BLaER1 (cell line): ENCODE measurements at regions not wholly inside any gene's neighbourhood (a gene's known extent, or its start where the extent isn't known, plus 50 kb on each side); places are given as distances from the start of the nearest gene placed in this dataset.

Experiments
- H3K27ac ChIP-seq: shearing (Covaris generic); formaldehyde crosslinking; 2 replicates; pipeline ENCODE4 v1.8.1; 2022
- H3K27me3 ChIP-seq: shearing (Covaris generic); formaldehyde crosslinking; 2 replicates; pipeline ENCODE4 v1.8.1; 2022
- H3K36me3 ChIP-seq: shearing (Covaris generic); formaldehyde crosslinking; 2 replicates; pipeline ENCODE4 v1.8.1; 2022
- H3K4me1 ChIP-seq: shearing (Covaris generic); formaldehyde crosslinking; 2 replicates; pipeline ENCODE4 v1.8.1; 2022
- H3K4me2 ChIP-seq: shearing (Covaris generic); formaldehyde crosslinking; 2 replicates; pipeline ENCODE4 v1.8.1; 2022
- H3K4me3 ChIP-seq: shearing (Covaris generic); formaldehyde crosslinking; 2 replicates; pipeline ENCODE4 v1.8.1; 2022
- H3K9ac ChIP-seq: shearing (Covaris generic); formaldehyde crosslinking; 2 replicates; pipeline ENCODE4 v1.8.1; 2022
- H3K9me3 ChIP-seq: shearing (Covaris generic); formaldehyde crosslinking; 2 replicates; pipeline ENCODE4 v1.8.1; 2022
- H4K20me1 ChIP-seq: shearing (Covaris generic); formaldehyde crosslinking; 2 replicates; pipeline ENCODE4 v1.8.1; 2022
- Cebpa-rat ChIP-seq: shearing (Covaris generic); IDR thresholded peaks from 2 replicates; pipeline ENCODE4 v1.8.1; 2022

DNA sequence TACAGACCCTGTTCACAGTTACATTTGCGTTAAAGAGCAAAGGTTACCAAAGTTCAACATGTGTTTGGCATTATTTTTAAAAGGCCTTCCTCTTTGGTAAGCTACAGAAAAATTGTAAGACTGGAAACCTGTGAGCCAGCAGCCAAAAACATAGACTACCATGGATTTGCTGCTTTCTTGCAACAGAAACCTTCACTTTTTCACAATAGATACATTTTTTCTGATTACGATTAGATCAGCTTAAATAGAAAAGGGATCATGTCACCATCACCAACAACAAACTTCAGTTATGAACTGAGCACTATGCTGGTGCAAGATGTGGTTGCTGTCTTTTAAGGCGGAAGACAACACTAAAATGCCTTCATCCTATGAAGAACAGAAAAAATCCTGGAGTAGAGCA is 112.3 kb upstream of the MARCKS start:
- TF ChIP-seq Cebpa-rat: no peak
- Histone ChIP-seq H3K9ac (no peak overlapping the region), H3K4me2 (no peak overlapping the region), H3K36me3 (no peaks in the 10 kb centered on the region), H4K20me1 (no peaks in the 10 kb centered on the region), H3K9me3 (no peaks in the 10 kb centered on the region), H3K4me1 (no peaks in the 10 kb centered on the region), H3K27me3 (no peaks in the 10 kb centered on the region), H3K4me3 (no peak overlapping the region), H3K27ac (no peak overlapping the region)

DNA sequence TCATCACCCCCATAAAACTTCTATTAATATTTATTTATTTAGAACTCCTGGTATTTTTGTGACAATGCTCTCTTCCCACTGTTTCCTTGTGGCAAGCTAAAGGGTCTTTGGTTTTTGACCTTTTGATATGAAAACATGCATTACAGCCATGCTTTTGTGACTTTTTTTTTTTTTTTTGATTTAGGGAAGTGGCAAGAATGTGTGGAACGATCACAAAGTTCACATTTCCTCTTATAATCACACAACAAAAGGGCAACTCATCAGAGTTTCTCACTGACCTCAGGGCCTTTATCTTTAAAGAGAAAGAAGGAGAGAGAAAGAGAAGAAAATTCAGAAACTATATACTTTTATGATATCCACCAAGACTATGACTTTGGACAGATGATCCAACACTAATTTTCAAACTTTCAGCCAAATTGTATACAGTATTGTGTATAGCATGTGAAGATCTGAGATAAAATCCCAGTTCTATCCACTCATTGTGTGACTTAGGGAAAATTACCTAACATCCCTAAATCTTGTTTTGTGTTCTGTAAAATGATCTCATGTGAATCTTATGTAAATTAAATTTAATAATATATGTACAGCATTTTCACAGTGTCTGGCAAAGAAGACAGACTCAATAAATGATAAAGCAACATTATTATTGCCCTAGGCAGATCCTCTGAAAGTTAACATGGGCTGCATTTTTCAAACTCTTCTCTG is 106.8 kb upstream of the MARCKS start:
- no peak overlapping the region for H3K4me2 ChIP-seq
- no peak for TF ChIP-seq Cebpa-rat
- no peaks in the 10 kb centered on the region for H3K27me3 ChIP-seq
- H3K9me3 ChIP-seq: no peaks in the 10 kb centered on the region
- H3K36me3 ChIP-seq: no peaks in the 10 kb centered on the region
- no peak overlapping the region for H3K4me3 ChIP-seq
- H3K4me1 ChIP-seq: peaks cover 4% of the 10 kb centered on the region
- no peaks in the 10 kb centered on the region for H4K20me1 ChIP-seq
- no peak overlapping the region for H3K27ac ChIP-seq
- H3K9ac ChIP-seq: no peak overlapping the region

DNA sequence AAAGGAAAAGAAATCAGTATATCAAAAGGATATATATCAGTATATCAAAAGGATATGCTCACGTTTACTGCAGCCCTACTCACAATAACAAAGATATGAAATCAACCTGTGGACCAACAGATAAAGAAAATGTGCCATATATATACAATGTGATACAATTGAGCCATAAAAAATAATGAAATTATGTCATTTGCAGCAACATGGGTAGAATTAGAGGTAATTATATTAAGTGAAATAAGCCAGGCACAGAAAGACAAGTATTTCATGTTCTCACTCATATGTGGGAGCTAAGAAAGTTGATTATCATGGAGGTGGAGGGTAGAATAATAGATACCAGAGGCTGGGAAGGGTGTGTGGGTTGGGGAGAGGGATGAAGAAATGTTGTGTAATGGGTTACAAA is 102.9 kb upstream of the MARCKS start:
- H3K4me1 ChIP-seq: peaks cover 13% of the 10 kb centered on the region
- no peak for TF ChIP-seq Cebpa-rat

DNA sequence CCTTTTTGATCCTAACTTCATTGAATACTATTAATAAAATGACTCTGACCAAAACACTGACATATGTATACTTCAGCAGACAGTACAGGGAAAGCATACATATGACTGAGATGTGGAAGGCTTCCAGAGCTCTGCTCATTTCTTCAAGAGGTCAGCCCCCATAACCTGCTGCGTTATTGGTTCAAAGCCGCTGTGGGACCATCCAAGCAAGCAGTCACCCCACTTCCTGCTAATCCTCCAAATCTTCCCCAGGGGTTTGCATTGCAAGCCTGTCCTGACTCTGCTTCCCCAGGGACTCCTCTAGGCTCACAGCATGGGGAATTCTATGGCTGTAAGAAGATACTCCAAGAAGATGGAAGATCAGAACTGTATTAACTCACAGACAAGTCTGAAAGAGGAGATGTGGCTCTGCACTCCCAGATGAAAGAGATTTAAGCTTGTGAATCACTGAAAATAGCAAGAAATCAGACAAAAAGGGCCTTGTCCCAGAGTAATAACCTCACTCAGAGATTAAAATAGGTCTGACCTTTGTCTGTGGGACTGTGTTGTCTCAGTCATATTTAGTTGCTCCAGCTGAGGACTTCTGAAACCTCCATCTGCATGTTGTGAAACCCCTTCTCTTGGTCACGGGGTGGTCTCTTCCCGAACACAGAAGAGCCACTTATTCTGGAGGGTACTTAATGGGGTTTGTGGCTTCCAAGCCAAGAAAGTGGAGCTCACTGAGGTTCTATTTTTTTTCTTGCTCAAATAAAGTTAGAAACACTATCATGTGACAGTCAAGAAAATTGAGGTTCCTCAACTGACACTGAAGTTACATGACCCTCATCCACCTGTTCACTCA is 101.5 kb upstream of the MARCKS start:
- Histone ChIP-seq H3K9ac (no peak overlapping the region), H3K9me3 (no peaks in the 10 kb centered on the region), H4K20me1 (no peaks in the 10 kb centered on the region), H3K4me1 (peaks cover 13% of the 10 kb centered on the region), H3K27me3 (no peaks in the 10 kb centered on the region), H3K4me3 (no peak overlapping the region), H3K36me3 (no peaks in the 10 kb centered on the region), H3K4me2 (peak overlapping the region; percentile 55), H3K27ac (no peak overlapping the region)
- no peak for TF ChIP-seq Cebpa-rat

More for the DNA sequence above, 102.9 kb upstream of the MARCKS start:
- Histone ChIP-seq H3K27me3 (no peaks in the 10 kb centered on the region), H3K4me2 (no peak overlapping the region), H3K9me3 (no peaks in the 10 kb centered on the region), H4K20me1 (no peaks in the 10 kb centered on the region), H3K9ac (no peak overlapping the region), H3K27ac (no peak overlapping the region), H3K36me3 (no peaks in the 10 kb centered on the region), H3K4me3 (no peak overlapping the region)

DNA sequence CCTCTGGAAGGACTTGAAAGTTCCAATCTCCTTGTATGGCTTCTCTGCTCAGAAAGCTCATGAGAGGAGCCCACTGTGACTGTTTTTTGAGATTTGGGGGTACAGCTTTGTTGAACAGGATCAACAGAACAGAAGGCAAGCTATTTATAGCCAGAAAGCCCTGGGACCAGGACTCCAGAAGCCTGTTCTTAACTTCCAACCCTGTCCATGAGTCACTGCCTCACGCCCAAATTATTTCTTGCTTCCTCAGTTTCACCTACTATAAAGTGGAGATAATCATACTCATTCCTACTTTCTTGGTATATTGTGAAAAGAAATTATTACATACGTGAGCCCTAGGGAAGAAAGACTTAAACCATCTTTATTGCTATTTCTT is 100.9 kb upstream of the MARCKS start:
- no peak for TF ChIP-seq Cebpa-rat
- Histone ChIP-seq H3K4me1 (peaks cover 13% of the 10 kb centered on the region), H3K4me2 (0 out of 2 replicates have a peak overlapping the region, but pooled peaks have one; percentile 55)

DNA sequence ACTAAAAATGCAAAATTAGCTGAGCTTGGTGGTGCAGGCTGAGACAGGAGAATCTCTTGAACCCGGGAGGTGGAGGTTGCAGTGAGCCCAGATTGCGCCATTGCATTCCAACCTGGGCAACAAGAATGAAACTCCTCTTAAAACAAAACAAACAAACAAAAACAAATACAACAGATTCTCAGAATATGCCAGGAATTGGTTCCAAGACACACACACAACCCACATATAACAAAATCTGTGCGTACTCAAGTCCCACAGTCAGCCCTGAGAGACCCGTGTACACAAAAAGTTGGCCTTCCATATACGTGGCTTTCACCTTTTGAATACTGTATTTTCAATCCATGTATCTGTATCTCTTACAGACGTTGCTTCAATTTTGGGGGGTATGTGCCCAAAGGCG is 98.9 kb upstream of the MARCKS start:
- Histone ChIP-seq H3K9me3 (no peaks in the 10 kb centered on the region), H3K27ac (no peak overlapping the region), H4K20me1 (no peaks in the 10 kb centered on the region), H3K4me2 (no peak overlapping the region), H3K4me3 (no peak overlapping the region), H3K9ac (no peak overlapping the region), H3K27me3 (no peaks in the 10 kb centered on the region), H3K36me3 (no peaks in the 10 kb centered on the region), H3K4me1 (peaks cover 13% of the 10 kb centered on the region)
- no peak for TF ChIP-seq Cebpa-rat

More for the DNA sequence above, 100.9 kb upstream of the MARCKS start:
- H3K9ac ChIP-seq: no peak overlapping the region
- no peaks in the 10 kb centered on the region for H3K27me3 ChIP-seq
- no peak overlapping the region for H3K27ac ChIP-seq
- no peaks in the 10 kb centered on the region for H4K20me1 ChIP-seq
- H3K4me3 ChIP-seq: no peak overlapping the region
- H3K9me3 ChIP-seq: no peaks in the 10 kb centered on the region
- no peaks in the 10 kb centered on the region for H3K36me3 ChIP-seq

DNA sequence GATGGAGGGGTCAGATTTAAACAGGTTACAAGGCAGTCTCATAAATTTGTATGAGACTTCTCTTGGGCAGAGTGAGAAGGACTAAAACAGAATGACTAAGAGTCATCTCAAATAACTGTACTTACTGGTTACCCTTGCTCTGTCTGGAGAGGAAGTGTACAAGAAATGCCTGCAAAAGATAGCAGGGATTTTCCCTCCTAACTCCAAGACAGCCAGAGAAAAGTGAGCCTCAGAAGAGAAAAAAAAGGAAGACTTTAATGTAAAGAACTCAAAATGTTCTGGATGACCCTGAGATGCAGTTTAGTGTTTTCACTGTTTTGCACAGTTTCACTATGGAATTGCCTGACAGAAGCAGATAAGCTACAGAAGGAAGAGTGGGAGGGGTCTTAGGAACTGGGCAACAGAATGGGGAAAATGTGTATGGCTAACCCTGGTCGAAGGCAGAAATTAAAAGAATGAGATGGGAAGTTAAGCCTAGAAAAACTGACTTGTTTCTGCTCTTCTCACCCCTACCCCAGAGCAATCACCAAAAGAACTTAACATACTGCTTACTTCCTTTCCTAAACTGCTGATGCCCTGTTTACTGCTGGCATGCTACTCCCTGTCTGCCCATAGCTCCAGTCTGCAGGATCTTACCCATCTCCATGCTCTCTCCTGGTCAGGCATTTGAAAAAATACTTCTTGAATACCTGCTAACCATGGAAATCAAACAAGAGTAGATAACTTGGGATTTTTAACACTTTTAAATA is 98.1 kb upstream of the MARCKS start:
- Histone ChIP-seq H3K9ac (no peak overlapping the region), H4K20me1 (no peaks in the 10 kb centered on the region), H3K9me3 (no peaks in the 10 kb centered on the region), H3K36me3 (no peaks in the 10 kb centered on the region), H3K27me3 (no peaks in the 10 kb centered on the region), H3K4me1 (peaks cover 13% of the 10 kb centered on the region), H3K4me2 (no peak overlapping the region), H3K4me3 (no peak overlapping the region), H3K27ac (no peak overlapping the region)
- TF ChIP-seq Cebpa-rat: no peak

DNA sequence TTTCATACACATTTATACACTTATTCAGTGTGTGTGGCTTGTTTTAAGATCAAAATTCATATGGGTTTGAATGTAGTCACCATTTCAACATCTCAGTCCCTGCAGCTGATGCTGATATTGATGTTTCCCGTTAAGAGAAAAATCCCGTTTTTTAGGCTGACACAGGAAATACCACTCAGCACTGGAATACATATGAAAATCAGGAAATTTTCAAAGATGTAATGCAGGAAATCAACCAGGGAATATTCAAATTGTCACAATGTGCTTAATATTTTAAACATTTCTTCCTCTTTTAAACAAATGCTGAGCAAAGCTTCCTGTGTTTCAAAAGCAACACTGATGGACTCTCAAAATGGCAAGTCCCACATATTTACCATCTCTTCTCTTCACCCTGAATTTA is 94.5 kb upstream of the MARCKS start:
- H3K4me2 ChIP-seq: no peak overlapping the region
- H4K20me1 ChIP-seq: no peaks in the 10 kb centered on the region
- no peak for TF ChIP-seq Cebpa-rat
- no peak overlapping the region for H3K9ac ChIP-seq
- H3K4me1 ChIP-seq: no peaks in the 10 kb centered on the region
- H3K36me3 ChIP-seq: no peaks in the 10 kb centered on the region
- no peaks in the 10 kb centered on the region for H3K9me3 ChIP-seq
- H3K27me3 ChIP-seq: no peaks in the 10 kb centered on the region
- H3K4me3 ChIP-seq: no peak overlapping the region
- H3K27ac ChIP-seq: no peak overlapping the region

DNA sequence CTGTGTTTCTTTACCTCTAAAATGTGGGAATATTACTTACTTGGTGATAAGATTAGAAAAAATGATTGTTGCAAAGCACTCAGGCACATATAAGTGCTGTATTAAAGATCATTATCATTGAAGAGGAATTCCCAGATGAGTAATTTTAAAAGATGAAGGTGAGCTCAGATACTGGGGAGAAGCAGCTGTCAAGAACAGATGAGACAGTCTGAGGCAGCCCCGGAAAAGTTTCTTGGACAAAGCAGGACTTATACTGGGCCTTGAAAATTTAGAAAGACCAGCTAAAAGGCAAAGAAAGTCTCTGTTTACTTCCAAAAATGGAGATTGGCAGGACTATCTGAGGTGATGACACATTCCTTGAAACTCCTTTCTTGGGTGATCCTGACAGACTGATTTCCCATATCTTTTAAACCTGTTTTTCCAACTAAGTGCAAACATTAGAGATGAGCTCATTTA is 93.8 kb upstream of the MARCKS start:
- Histone ChIP-seq H3K4me1 (no peaks in the 10 kb centered on the region), H3K9me3 (no peaks in the 10 kb centered on the region), H3K9ac (no peak overlapping the region), H3K27me3 (no peaks in the 10 kb centered on the region), H3K36me3 (no peaks in the 10 kb centered on the region), H3K4me3 (no peak overlapping the region), H3K4me2 (no peak overlapping the region), H4K20me1 (no peaks in the 10 kb centered on the region), H3K27ac (no peak overlapping the region)
- no peak for TF ChIP-seq Cebpa-rat

DNA sequence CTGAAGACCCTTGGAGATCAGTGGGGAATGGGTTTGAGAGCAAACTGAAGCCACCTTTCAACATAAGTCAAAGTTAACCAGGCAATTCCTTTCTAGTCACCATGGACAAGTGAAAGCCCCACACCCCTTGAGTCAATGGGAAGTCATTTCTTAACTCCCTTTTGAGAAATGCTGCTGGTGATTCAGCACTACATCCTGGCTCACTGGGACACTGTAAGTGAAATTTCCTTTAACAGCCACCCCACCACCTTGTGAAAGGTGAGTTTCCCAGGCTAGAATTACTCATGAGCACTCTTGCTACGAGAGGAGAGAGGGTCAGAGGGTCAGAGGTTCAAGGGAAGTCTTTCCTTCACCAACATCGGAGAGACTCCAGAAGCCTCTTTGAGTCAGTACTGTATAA is 93.3 kb upstream of the MARCKS start:
- Histone ChIP-seq H3K27me3 (no peaks in the 10 kb centered on the region), H3K9ac (no peak overlapping the region), H3K4me1 (no peaks in the 10 kb centered on the region), H3K4me2 (no peak overlapping the region), H4K20me1 (no peaks in the 10 kb centered on the region), H3K9me3 (no peaks in the 10 kb centered on the region), H3K4me3 (no peak overlapping the region), H3K27ac (no peak overlapping the region), H3K36me3 (no peaks in the 10 kb centered on the region)
- no peak for TF ChIP-seq Cebpa-rat
